ENCODE measurements at regions not wholly inside any gene's neighbourhood (a gene's known extent, or its start where the extent isn't known, plus 50 kb on each side); places are given as distances from the start of the nearest gene placed in this dataset.

DNA sequence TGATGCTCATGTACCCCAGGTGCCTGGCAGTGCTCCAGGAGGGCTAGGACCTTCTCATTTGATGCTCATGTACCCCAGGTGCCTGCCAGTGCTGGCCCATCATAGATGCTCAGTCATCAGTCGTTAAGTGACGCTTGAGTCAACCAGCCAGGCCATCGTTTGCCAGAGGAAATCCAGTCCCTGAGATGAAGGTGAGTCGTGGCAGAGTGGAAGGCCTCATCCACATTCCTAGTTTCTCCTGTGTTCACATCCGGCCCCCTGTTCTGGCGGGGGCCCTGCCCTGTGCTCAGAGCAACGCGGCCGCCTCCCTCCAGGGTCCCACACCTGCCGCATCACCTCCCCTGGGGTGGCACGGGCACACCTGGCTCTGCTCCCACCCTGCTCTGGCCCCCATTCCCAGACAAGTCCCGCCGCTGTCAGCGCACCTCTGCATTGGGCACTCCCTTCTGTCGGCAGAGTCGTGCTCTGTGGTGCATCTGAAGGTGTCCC is 279.9 kb downstream of the BRD1 start:
- TF ChIP-seq, protein P1, sequence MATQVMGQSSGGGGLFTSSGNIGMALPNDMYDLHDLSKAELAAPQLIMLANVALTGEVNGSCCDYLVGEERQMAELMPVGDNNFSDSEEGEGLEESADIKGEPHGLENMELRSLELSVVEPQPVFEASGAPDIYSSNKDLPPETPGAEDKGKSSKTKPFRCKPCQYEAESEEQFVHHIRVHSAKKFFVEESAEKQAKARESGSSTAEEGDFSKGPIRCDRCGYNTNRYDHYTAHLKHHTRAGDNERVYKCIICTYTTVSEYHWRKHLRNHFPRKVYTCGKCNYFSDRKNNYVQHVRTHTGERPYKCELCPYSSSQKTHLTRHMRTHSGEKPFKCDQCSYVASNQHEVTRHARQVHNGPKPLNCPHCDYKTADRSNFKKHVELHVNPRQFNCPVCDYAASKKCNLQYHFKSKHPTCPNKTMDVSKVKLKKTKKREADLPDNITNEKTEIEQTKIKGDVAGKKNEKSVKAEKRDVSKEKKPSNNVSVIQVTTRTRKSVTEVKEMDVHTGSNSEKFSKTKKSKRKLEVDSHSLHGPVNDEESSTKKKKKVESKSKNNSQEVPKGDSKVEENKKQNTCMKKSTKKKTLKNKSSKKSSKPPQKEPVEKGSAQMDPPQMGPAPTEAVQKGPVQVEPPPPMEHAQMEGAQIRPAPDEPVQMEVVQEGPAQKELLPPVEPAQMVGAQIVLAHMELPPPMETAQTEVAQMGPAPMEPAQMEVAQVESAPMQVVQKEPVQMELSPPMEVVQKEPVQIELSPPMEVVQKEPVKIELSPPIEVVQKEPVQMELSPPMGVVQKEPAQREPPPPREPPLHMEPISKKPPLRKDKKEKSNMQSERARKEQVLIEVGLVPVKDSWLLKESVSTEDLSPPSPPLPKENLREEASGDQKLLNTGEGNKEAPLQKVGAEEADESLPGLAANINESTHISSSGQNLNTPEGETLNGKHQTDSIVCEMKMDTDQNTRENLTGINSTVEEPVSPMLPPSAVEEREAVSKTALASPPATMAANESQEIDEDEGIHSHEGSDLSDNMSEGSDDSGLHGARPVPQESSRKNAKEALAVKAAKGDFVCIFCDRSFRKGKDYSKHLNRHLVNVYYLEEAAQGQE (IDR thresholded peaks at IDR 0.05; ENCODE audit: insufficient replicate concordance, low read depth), result no peak
- TF ChIP-seq, protein P2, sequence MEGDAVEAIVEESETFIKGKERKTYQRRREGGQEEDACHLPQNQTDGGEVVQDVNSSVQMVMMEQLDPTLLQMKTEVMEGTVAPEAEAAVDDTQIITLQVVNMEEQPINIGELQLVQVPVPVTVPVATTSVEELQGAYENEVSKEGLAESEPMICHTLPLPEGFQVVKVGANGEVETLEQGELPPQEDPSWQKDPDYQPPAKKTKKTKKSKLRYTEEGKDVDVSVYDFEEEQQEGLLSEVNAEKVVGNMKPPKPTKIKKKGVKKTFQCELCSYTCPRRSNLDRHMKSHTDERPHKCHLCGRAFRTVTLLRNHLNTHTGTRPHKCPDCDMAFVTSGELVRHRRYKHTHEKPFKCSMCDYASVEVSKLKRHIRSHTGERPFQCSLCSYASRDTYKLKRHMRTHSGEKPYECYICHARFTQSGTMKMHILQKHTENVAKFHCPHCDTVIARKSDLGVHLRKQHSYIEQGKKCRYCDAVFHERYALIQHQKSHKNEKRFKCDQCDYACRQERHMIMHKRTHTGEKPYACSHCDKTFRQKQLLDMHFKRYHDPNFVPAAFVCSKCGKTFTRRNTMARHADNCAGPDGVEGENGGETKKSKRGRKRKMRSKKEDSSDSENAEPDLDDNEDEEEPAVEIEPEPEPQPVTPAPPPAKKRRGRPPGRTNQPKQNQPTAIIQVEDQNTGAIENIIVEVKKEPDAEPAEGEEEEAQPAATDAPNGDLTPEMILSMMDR (IDR thresholded peaks at IDR 0.05; ENCODE audit: insufficient read depth, low read length), result no peak

All from HL-60 (cell line).